GM23338 (cell line): ENCODE measurements at regions not wholly inside any gene's neighbourhood (a gene's known extent, or its start where the extent isn't known, plus 50 kb on each side); places are given as distances from the start of the nearest gene placed in this dataset.

Experiments
- ATAC-seq: fragments of 200-7000 bp; cut with Tn5 transposase; 3 replicates; pipeline ENCODE4 v1.9.1; 2020
- DNase-seq: peaks from one replicate; pipeline ENCODE4 v3.0.0-alpha.2; 2015; ENCODE audit warnings: low spot score
- H2AFZ ChIP-seq: fragments of 200-600 bp; sonication (generic); 2 replicates; pipeline ENCODE4 v1.8.0; 2016; ENCODE audit warnings: antibody characterized with exemption, mild to moderate bottlenecking, moderate library complexity
- H3F3A ChIP-seq: fragments of 200-600 bp; sonication (generic); replicated peaks from 2 replicates; pipeline ENCODE4 v1.8.0; 2017; ENCODE audit warnings: antibody characterized with exemption, mixed run types, low read depth
- H3K27ac ChIP-seq: fragments of 200-600 bp; sonication (generic); 2 replicates; pipeline ENCODE4 v1.6.1; 2016; ENCODE audit warnings: low read depth
- H3K27me3 ChIP-seq: fragments of 200-600 bp; sonication (generic); 2 replicates; pipeline ENCODE4 v1.8.0; 2016; ENCODE audit warnings: mild to moderate bottlenecking, mixed run types, moderate library complexity; ENCODE audit not compliant: insufficient read depth
- H3K36me3 ChIP-seq: fragments of 200-600 bp; sonication (generic); 2 replicates; pipeline ENCODE4 v1.8.0; 2016; ENCODE audit warnings: mild to moderate bottlenecking; ENCODE audit not compliant: insufficient read depth
- H3K4me1 ChIP-seq: fragments of 200-600 bp; sonication (generic); 2 replicates; pipeline ENCODE4 v1.8.0; 2016; ENCODE audit warnings: mild to moderate bottlenecking, moderate library complexity; ENCODE audit not compliant: insufficient read depth
- H3K4me2 ChIP-seq: fragments of 200-600 bp; sonication (generic); 2 replicates; pipeline ENCODE4 v1.7.1; 2017; ENCODE audit warnings: mixed run types
- H3K4me3 ChIP-seq: fragments of 200-600 bp; sonication (generic); 2 replicates; pipeline ENCODE4 v1.6.1; 2016; ENCODE audit warnings: mixed run types
- H3K79me2 ChIP-seq: fragments of 200-600 bp; sonication (generic); replicated peaks from 2 replicates; pipeline ENCODE4 v1.8.0; 2017; ENCODE audit warnings: mild to moderate bottlenecking; ENCODE audit not compliant: insufficient read depth
- H3K9me2 ChIP-seq: fragments of 200-600 bp; sonication (generic); 2 replicates; pipeline ENCODE4 v1.8.0; 2017; ENCODE audit not compliant: insufficient read depth
- H4K20me1 ChIP-seq: fragments of 200-600 bp; sonication (generic); replicated peaks from 2 replicates; pipeline ENCODE4 v1.8.0; 2017; ENCODE audit warnings: mild to moderate bottlenecking; ENCODE audit not compliant: insufficient read depth
- H3K27ac Mint-ChIP-seq: 2 replicates; pipeline ENCODE4 v1.8.0; 2020; ENCODE audit warnings: inconsistent platforms, mild to moderate bottlenecking, moderate library complexity, mixed read lengths
- H3K27me3 Mint-ChIP-seq: 3 replicates; pipeline ENCODE4 v1.8.0; 2022; ENCODE audit warnings: low read depth, mild to moderate bottlenecking, moderate library complexity, mixed read lengths, inconsistent platforms; ENCODE audit not compliant: insufficient read depth, poor library complexity
- H3K36me3 Mint-ChIP-seq: 3 replicates; pipeline ENCODE4 v1.8.0; 2021; ENCODE audit warnings: low read depth, mild to moderate bottlenecking, inconsistent platforms, moderate library complexity, mixed read lengths
- H3K4me1 Mint-ChIP-seq: 3 replicates; pipeline ENCODE4 v1.8.0; 2020; ENCODE audit warnings: mild to moderate bottlenecking, inconsistent platforms, mixed read lengths
- H3K4me3 Mint-ChIP-seq: 3 replicates; pipeline ENCODE4 v1.8.0; 2021; ENCODE audit warnings: moderate library complexity, mild to moderate bottlenecking, inconsistent platforms, mixed read lengths
- H3K9me3 Mint-ChIP-seq: 3 replicates; pipeline ENCODE4 v1.8.0; 2020; ENCODE audit warnings: moderate library complexity, mild to moderate bottlenecking, inconsistent platforms, mixed read lengths
- CTCF ChIP-seq, 2 experiments: fragments of 200-600 bp in 1 of 2; sonication (generic) in 1 of 2; conservative IDR thresholded peaks; 2 replicates each; pipeline versions ENCODE4 v1.5.1 to v1.6.1; 2016 to 2017; ENCODE audit warnings: antibody characterized with exemption in 2 of 2, low read depth in 2 of 2, mild to moderate bottlenecking in 2 of 2, moderate library complexity in 1 of 2
- EZH2 ChIP-seq: fragments of 200-600 bp; sonication (generic); IDR thresholded peaks from one replicate; pipeline ENCODE4 v1.8.0; 2017; ENCODE audit warnings: antibody characterized with exemption, mild to moderate bottlenecking, low read depth; ENCODE audit not compliant: unreplicated experiment
- EZH2phosphoT487 ChIP-seq: fragments of 200-600 bp; sonication (generic); IDR thresholded peaks from one replicate; pipeline ENCODE4 v1.8.1; 2018; ENCODE audit warnings: antibody characterized with exemption; ENCODE audit not compliant: unreplicated experiment
- POLR2AphosphoS5 ChIP-seq: IDR thresholded peaks from 2 replicates; pipeline ENCODE4 v1.6.1; 2016; ENCODE audit warnings: antibody characterized with exemption, low read depth
- REST ChIP-seq: IDR thresholded peaks from one replicate; pipeline ENCODE4 v1.6.1; 2018; ENCODE audit warnings: antibody characterized with exemption; ENCODE audit not compliant: unreplicated experiment
- ZNF331 ChIP-seq: fragments of 250-450 bp; sonication (Bioruptor Pico); IDR thresholded peaks from 2 replicates; pipeline ENCODE4 v1.5.0; 2020; ENCODE audit warnings: low read depth, mild to moderate bottlenecking, moderate library complexity
- ZNF462 ChIP-seq: fragments of 250-450 bp; sonication (Bioruptor Pico); IDR thresholded peaks from 2 replicates; pipeline ENCODE4 v1.5.0; 2020; ENCODE audit warnings: mild to moderate bottlenecking, moderate library complexity

- no peak for TF ChIP-seq ZNF462
Observed at GRCh38 chr18:61657066-61657732, 235.6 kb downstream of the RNF152 start (continued).

- Histone ChIP-seq H4K20me1 (no peaks in the 10 kb centered on the region), H3K4me3 (no peak overlapping the region), H3K9me2 (peaks cover 2% of the 10 kb centered on the region; the same call in 1 of the 2 replicates), H3F3A (no peaks in the 10 kb centered on the region), H3K4me2 (no peak overlapping the region), H2AFZ (no peak overlapping the region), H3K27ac (no peak overlapping the region), H3K27me3 (no peaks in the 10 kb centered on the region), H3K4me1 (no peaks in the 10 kb centered on the region), H3K36me3 (no peaks in the 10 kb centered on the region), H3K79me2 (no peaks in the 10 kb centered on the region)
- peaks cover 6% of the 10 kb centered on the region; the same call in 2 of the 3 replicates for H3K9me3 Mint-ChIP-seq
- H3K27me3 Mint-ChIP-seq = no peaks in the 10 kb centered on the region
- peaks cover 5% of the 10 kb centered on the region; the same call in 1 of the 3 replicates for H3K36me3 Mint-ChIP-seq
- H3K4me1 Mint-ChIP-seq = peaks cover 7% of the 10 kb centered on the region
- DNase-seq (no peak), ATAC-seq (no peak)
- no peak overlapping the region for H3K4me3 Mint-ChIP-seq
- no peak overlapping the region for H3K27ac Mint-ChIP-seq
- TF ChIP-seq POLR2AphosphoS5 (no peak), EZH2 (no peak), EZH2phosphoT487 (no peak), REST (no peak), CTCF (conservative IDR thresholded peaks at IDR 0.05; ENCODE audit: low read depth in 2 of 2) (no peak), ZNF331 (CRISPR knock-in tag) (no peak)
Observed at GRCh38 chr18:61655630-61656029, 237.2 kb downstream of the RNF152 start.
